Right cardiac atrium (tissue), 5 donors: ENCODE measurements at regions not wholly inside any gene's neighbourhood (a gene's known extent, or its start where the extent isn't known, plus 50 kb on each side); places are given as distances from the start of the nearest gene placed in this dataset.

Experiments
- ATAC-seq, 2 donors: fragments of 200-7000 bp; cut with Tn5 transposase; one replicate each; pipeline versions ENCODE4 v1.8.0 to v1.9.1; 2020; ENCODE audit warnings: moderate library complexity in 2 of 2, mild to moderate bottlenecking in 1 of 2
- DNase-seq, 3 donors: peaks; one replicate each; pipeline ENCODE4 v3.0.0-alpha.2; 2020
- H3K27ac ChIP-seq: one replicate; pipeline ENCODE4 v1.5.1; 2013; ENCODE audit warnings: mild to moderate bottlenecking, low read length, control low read depth, moderate library complexity
- H3K27me3 ChIP-seq: one replicate; pipeline ENCODE4 v1.6.1; 2013; ENCODE audit not compliant: control insufficient read depth, insufficient read depth
- H3K4me1 ChIP-seq: one replicate; pipeline ENCODE4 v1.6.1; 2013; ENCODE audit warnings: low read length; ENCODE audit not compliant: control insufficient read depth, insufficient read depth
- H3K4me3 ChIP-seq: one replicate; pipeline ENCODE4 v1.5.1; 2013; ENCODE audit warnings: low read length, control low read depth
- H3K9me3 ChIP-seq: one replicate; pipeline ENCODE4 v1.6.1; 2013; ENCODE audit warnings: low read length; ENCODE audit not compliant: control insufficient read depth
- WGBS: extraction: QIAGEN DNeasy Blood & Tissue Kit; methylation state at CpG from one replicate; pipeline ENCODE4 v1.1.7; 2013; 5-methylcytosine and 5-hydroxymethylcytosine counted together
- intact Hi-C, 4 donors: fragments of 100-400 bp; cut with DNase I; formaldehyde crosslinking; loops; one replicate each; pipeline versions ENCODE4 v1.11.0 to v1.14.0; 2022 to 2023
- donor health status: healthy with polysubstance abuse.
- donor health status: DM: no; HTN: yes; CAD: no.
- donor health status: DM: no; HTN: no; CAD: no.
- donor health status: DM: no; HTN: yes; CAD: no; lungs with severe emphysema.
- donor health status: DM: yes; HTN: yes; CAD: no.

- DNase-seq, result no peak
- Histone ChIP-seq H3K4me3 (no peak overlapping the region), H3K9me3 (no peaks in the 10 kb centered on the region), H3K27ac (no peak overlapping the region), H3K27me3 (no peaks in the 10 kb centered on the region), H3K4me1 (no peaks in the 10 kb centered on the region)
- no peak for ATAC-seq
- intact Hi-C loops, result no loop called here
- WGBS, result 57% methylated on average over 3 of the region's 3 CpGs
Measured at GRCh38 chr1:57623791-57624538, 200.1 kb upstream of the DAB1 start.

- peak overlapping the region; percentile 54 for H3K27ac ChIP-seq
- intact Hi-C loops, result no loop called here
- no peaks in the 10 kb centered on the region for H3K4me1 ChIP-seq
- DNase-seq (peak; percentile 58 to 83 (median 79)), ATAC-seq (peak; percentile 78 to 89)
- H3K27me3 ChIP-seq, result no peaks in the 10 kb centered on the region
- no peaks in the 10 kb centered on the region for H3K9me3 ChIP-seq
- no peak overlapping the region for H3K4me3 ChIP-seq
- 19% methylated on average over 18 of the region's 18 CpGs for WGBS
Measured at GRCh38 chr1:57623039-57623790, 199.4 kb upstream of the DAB1 start.

- Histone ChIP-seq H3K9me3 (no peaks in the 10 kb centered on the region), H3K27ac (no peak overlapping the region), H3K4me3 (no peak overlapping the region), H3K4me1 (no peaks in the 10 kb centered on the region), H3K27me3 (no peaks in the 10 kb centered on the region)
- 46% methylated on average over 1 of the region's 1 CpG for WGBS
- DNase-seq (no peak), ATAC-seq (no peak)
- intact Hi-C loops, result no loop called here
Measured at GRCh38 chr1:57621776-57622175, 197.9 kb upstream of the DAB1 start.

- intact Hi-C loops, result no loop called here
- Histone ChIP-seq H3K4me1 (no peaks in the 10 kb centered on the region), H3K27me3 (no peaks in the 10 kb centered on the region), H3K4me3 (no peak overlapping the region), H3K9me3 (no peaks in the 10 kb centered on the region), H3K27ac (no peak overlapping the region)
- 53% methylated on average over 4 of the region's 4 CpGs for WGBS
- DNase-seq, result peak in 2 of 3 donors; percentile 38 to 41
- no peak for ATAC-seq
Measured at GRCh38 chr1:57620605-57621004, 196.7 kb upstream of the DAB1 start.

GRCh38 chr1:57616921-57617320 is 193.1 kb upstream of the DAB1 start:
- ATAC-seq (peak; percentile 86 to 94), DNase-seq (peak; percentile 36 to 65 (median 59))
- Histone ChIP-seq H3K4me1 (no peaks in the 10 kb centered on the region), H3K9me3 (no peaks in the 10 kb centered on the region), H3K4me3 (no peak overlapping the region), H3K27ac (no peak overlapping the region), H3K27me3 (no peaks in the 10 kb centered on the region)
- 73% methylated on average over 4 of the region's 4 CpGs for WGBS
- intact Hi-C loops, result no loop called here

GRCh38 chr1:57615956-57616355 is 192.1 kb upstream of the DAB1 start:
- ATAC-seq, result no peak
- H3K27me3 ChIP-seq, result no peaks in the 10 kb centered on the region
- no peak overlapping the region for H3K4me3 ChIP-seq
- H3K9me3 ChIP-seq, result no peaks in the 10 kb centered on the region
- H3K4me1 ChIP-seq, result no peaks in the 10 kb centered on the region
- 68% methylated on average over 4 of the region's 4 CpGs for WGBS
- no peak overlapping the region for H3K27ac ChIP-seq
- DNase-seq, result no peak
- intact Hi-C loops, result no loop called here

- no peak overlapping the region for H3K27ac ChIP-seq
- no peak for ATAC-seq
- DNase-seq, result no peak
Measured at GRCh38 chr1:57612833-57613232, 189.0 kb upstream of the DAB1 start.

GRCh38 chr1:57605933-57606332 is 182.1 kb upstream of the DAB1 start:
- Histone ChIP-seq H3K4me3 (no peak overlapping the region), H3K27ac (no peak overlapping the region), H3K9me3 (no peaks in the 10 kb centered on the region), H3K4me1 (no peaks in the 10 kb centered on the region), H3K27me3 (no peaks in the 10 kb centered on the region)
- intact Hi-C loops, result no loop called here
- ATAC-seq (no peak), DNase-seq (no peak)
- WGBS, result 84% methylated on average over 8 of the region's 8 CpGs

More at GRCh38 chr1:57612833-57613232, 189.0 kb upstream of the DAB1 start:
- intact Hi-C loops, result no loop called here
- Histone ChIP-seq H3K4me3 (no peak overlapping the region), H3K27me3 (no peaks in the 10 kb centered on the region), H3K9me3 (no peaks in the 10 kb centered on the region), H3K4me1 (no peaks in the 10 kb centered on the region)
- WGBS, result 93% methylated on average over 2 of the region's 2 CpGs

- no peak overlapping the region for H3K4me3 ChIP-seq
- no peak for ATAC-seq
- 85% methylated on average over 6 of the region's 6 CpGs for WGBS
Measured at GRCh38 chr1:57603696-57604095, 179.8 kb upstream of the DAB1 start.

GRCh38 chr1:57600424-57600823 is 176.6 kb upstream of the DAB1 start:
- intact Hi-C loops, result no loop called here
- Histone ChIP-seq H3K4me3 (no peak overlapping the region), H3K9me3 (no peaks in the 10 kb centered on the region), H3K4me1 (peaks cover 4% of the 10 kb centered on the region), H3K27ac (no peak overlapping the region), H3K27me3 (no peaks in the 10 kb centered on the region)
- ATAC-seq (no peak), DNase-seq (no peak)
- 73% methylated on average over 3 of the region's 3 CpGs for WGBS

More at GRCh38 chr1:57603696-57604095, 179.8 kb upstream of the DAB1 start:
- DNase-seq, result no peak
- intact Hi-C loops, result no loop called here
- Histone ChIP-seq H3K9me3 (no peaks in the 10 kb centered on the region), H3K4me1 (peaks cover 4% of the 10 kb centered on the region), H3K27me3 (no peaks in the 10 kb centered on the region), H3K27ac (no peak overlapping the region)

GRCh38 chr1:57599236-57599994 is 175.6 kb upstream of the DAB1 start:
- Histone ChIP-seq H3K27ac (no peak overlapping the region), H3K9me3 (no peaks in the 10 kb centered on the region), H3K4me1 (peaks cover 4% of the 10 kb centered on the region), H3K4me3 (no peak overlapping the region), H3K27me3 (no peaks in the 10 kb centered on the region)
- peak; percentile 50 to 64 for ATAC-seq
- intact Hi-C loops, result no loop called here
- WGBS, result 16% methylated on average over 8 of the region's 8 CpGs
- DNase-seq, result no peak
